T-cell (primary cell): ENCODE measurements at regions not wholly inside any gene's neighbourhood (a gene's known extent, or its start where the extent isn't known, plus 50 kb on each side); places are given as distances from the start of the nearest gene placed in this dataset.
A peak's percentile ranks its signal among the peaks of the same experiment; 100 is the strongest.

ENCODE experiments used
- ATAC-seq, 4 experiments: fragments of 200-7000 bp in 3 of 4; fragments of 150-1000 bp in 1 of 4; cut with Tn5 transposase; replicated peaks in 1 of 4; 1 replicate in 3 of 4; 2 replicates in 1 of 4; pipeline ENCODE4 v1.10.0; 2021; ENCODE audit warnings: moderate library complexity in 3 of 4, mild to moderate bottlenecking in 2 of 4, moderate number of reproducible peaks in 1 of 4
- CTCF ChIA-PET, 2 donors: fragments of 300-600 bp; sonication (Branson Sonifier 250); formaldehyde crosslinking; loops; one replicate each; lab custom pipeline; 2022; ENCODE audit warnings: antibody characterized with exemption in 2 of 2; lab: Charles Lee
- POLR2A ChIA-PET, 2 donors: fragments of 300-600 bp; sonication (Branson Sonifier 250); formaldehyde crosslinking; loops; one replicate each; lab custom pipeline; 2022; ENCODE audit warnings: antibody characterized with exemption in 2 of 2; lab: Charles Lee
- DNase-seq, 35 experiments: peaks; one replicate each; pipeline versions ENCODE4 v3.0.0 to v3.0.0-alpha.2; 2013 to 2023
- H3K27ac ChIP-seq: one replicate; pipeline ENCODE4 v1.5.1; 2013; ENCODE audit warnings: low read length
- H3K27me3 ChIP-seq, 2 experiments: replicated peaks in 1 of 2; 1 replicate in 1 of 2; 2 replicates in 1 of 2; pipeline versions ENCODE4 v1.6.1 to v1.7.0; 2013; ENCODE audit warnings: low read length in 1 of 2, mixed read lengths in 1 of 2; ENCODE audit not compliant: control insufficient read depth in 2 of 2, insufficient read depth in 2 of 2; ENCODE audit errors: extremely low read depth in 1 of 2
- H3K36me3 ChIP-seq, 2 donors: 1 replicate in 1 of 2; 2 replicates in 1 of 2; pipeline versions ENCODE4 v1.6.1 to v1.7.0; 2013; ENCODE audit warnings: low read length in 1 of 2; ENCODE audit not compliant: control insufficient read depth in 2 of 2, insufficient read depth in 1 of 2; ENCODE audit errors: extremely low read depth in 1 of 2
- H3K4me1 ChIP-seq, 2 experiments: 1 replicate in 1 of 2; 2 replicates in 1 of 2; pipeline versions ENCODE4 v1.6.1 to v1.7.0; 2013; ENCODE audit warnings: low read length in 2 of 2, mixed read lengths in 1 of 2; ENCODE audit not compliant: insufficient read depth in 2 of 2, control insufficient read depth in 1 of 2; ENCODE audit errors: extremely low read depth in 1 of 2
- H3K4me3 ChIP-seq, 2 donors: 1 replicate in 1 of 2; 2 replicates in 1 of 2; pipeline versions ENCODE4 v1.5.1 to v1.7.0; 2013; ENCODE audit warnings: mild to moderate bottlenecking in 2 of 2, low read length in 1 of 2, moderate library complexity in 1 of 2; ENCODE audit not compliant: control insufficient read depth in 1 of 2; ENCODE audit errors: extremely low read depth in 1 of 2
- H3K9me3 ChIP-seq: 2 replicates; pipeline ENCODE4 v1.7.0; 2013
- H3K27ac Mint-ChIP-seq, 2 donors: one replicate each; pipeline ENCODE4 v1.8.0; 2020 to 2021; ENCODE audit warnings: mild to moderate bottlenecking in 2 of 2, mixed read lengths in 2 of 2
- H3K27me3 Mint-ChIP-seq, 2 donors: one replicate each; pipeline ENCODE4 v1.8.0; 2021 to 2022; ENCODE audit warnings: mixed read lengths in 2 of 2
- H3K36me3 Mint-ChIP-seq: one replicate; pipeline ENCODE4 v1.8.0; 2021; ENCODE audit warnings: mixed read lengths
- H3K4me1 Mint-ChIP-seq, 3 donors: one replicate each; pipeline ENCODE4 v1.8.0; 2020 to 2022; ENCODE audit warnings: mixed read lengths in 3 of 3, mild to moderate bottlenecking in 1 of 3
- H3K4me3 Mint-ChIP-seq, 3 donors: one replicate each; pipeline ENCODE4 v1.8.0; 2020 to 2022; ENCODE audit warnings: mild to moderate bottlenecking in 3 of 3, mixed read lengths in 3 of 3, moderate library complexity in 3 of 3
- H3K9me3 Mint-ChIP-seq, 3 donors: one replicate each; pipeline ENCODE4 v1.8.0; 2020 to 2022; ENCODE audit warnings: mixed read lengths in 3 of 3
- WGBS: methylation state at CpG from one replicate; pipeline ENCODE4 v1.1.5; 2013; ENCODE audit warnings: missing lambda C conversion rate; ENCODE audit not compliant: insufficient coverage; 5-methylcytosine and 5-hydroxymethylcytosine counted together

DNA sequence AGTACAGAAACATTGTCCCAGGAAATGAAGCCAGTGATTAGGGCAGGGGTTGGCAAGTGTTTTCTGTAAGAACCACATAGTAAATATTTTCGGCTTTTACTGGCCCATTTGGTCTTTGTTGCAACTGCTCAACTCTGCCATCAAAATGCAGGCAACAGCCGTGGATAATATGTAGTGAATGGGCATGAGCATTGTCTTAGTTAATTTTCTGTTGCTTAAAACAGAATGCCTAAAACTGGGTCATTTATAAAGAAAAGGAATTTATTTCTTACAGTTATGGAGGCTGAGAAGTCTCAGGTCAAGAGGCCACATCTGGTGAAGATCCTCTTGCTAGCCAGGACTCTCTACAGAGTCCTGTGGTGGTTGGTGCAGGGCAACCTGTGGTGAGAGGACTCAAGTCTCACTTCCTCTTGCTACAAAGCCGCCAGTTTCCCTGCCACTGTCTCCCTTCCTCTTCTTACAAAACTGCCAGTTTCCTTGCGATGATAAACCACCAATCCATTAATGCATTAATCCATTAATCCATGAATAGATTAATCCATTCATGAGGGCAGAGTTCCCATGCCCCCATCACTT is 166.4 kb downstream of the PSMG1 start:
- H3K27ac Mint-ChIP-seq, result no peak overlapping the region
- H3K27me3 Mint-ChIP-seq, result peaks cover 2 to 10% of the 10 kb centered on the region in 2 donors
- no peaks in the 10 kb centered on the region for H3K36me3 Mint-ChIP-seq
- Histone ChIP-seq H3K36me3 (no peaks in the 10 kb centered on the region), H3K4me3 (no peak overlapping the region), H3K9me3 (no peaks in the 10 kb centered on the region), H3K4me1 (no peaks in the 10 kb centered on the region), H3K27ac (no peak overlapping the region), H3K27me3 (peaks cover 0 to 19% of the 10 kb centered on the region in 2 experiments)
- no peaks in the 10 kb centered on the region for H3K4me1 Mint-ChIP-seq
- ATAC-seq (no peak), DNase-seq (peak in 1 of 35 experiments; percentile 42)
- CTCF ChIA-PET, result no interaction called here
- H3K4me3 Mint-ChIP-seq, result no peak overlapping the region
- POLR2A ChIA-PET, result no interaction called here
- no peaks in the 10 kb centered on the region for H3K9me3 Mint-ChIP-seq
- 10% methylated on average over 2 of the region's 4 CpGs for WGBS

DNA sequence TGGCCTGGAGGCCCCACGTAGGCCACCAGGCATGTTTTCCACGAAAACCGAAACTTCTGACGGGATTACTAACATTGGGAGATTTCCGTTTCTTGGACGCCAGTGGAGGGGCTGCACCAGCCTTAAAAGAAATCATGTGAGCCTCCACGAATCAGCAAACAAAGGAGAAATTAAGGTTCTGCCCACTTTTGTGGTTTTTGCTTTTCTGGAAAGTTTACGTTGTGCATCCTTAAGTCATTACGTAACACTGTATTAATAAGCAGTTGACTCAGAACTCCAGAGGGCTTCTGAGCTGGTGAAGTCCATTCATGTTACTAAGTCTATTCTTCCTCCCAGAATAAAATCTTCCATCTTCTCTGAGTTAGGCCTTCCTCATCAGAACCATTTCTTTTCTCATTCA is 168.5 kb downstream of the PSMG1 start:
- POLR2A ChIA-PET, result no interaction called here
- DNase-seq, result no peak
- Mint-ChIP-seq H3K4me3 (no peak overlapping the region), H3K4me1 (no peaks in the 10 kb centered on the region), H3K27me3 (peaks cover 0 to 3% of the 10 kb centered on the region in 2 donors), H3K36me3 (no peaks in the 10 kb centered on the region), H3K27ac (no peak overlapping the region), H3K9me3 (no peaks in the 10 kb centered on the region)
- no peaks in the 10 kb centered on the region for H3K4me1 ChIP-seq
- no peaks in the 10 kb centered on the region for H3K36me3 ChIP-seq
- peaks cover 0 to 11% of the 10 kb centered on the region in 2 experiments for H3K27me3 ChIP-seq
- no peaks in the 10 kb centered on the region for H3K9me3 ChIP-seq
- ATAC-seq, result no peak
- CTCF ChIA-PET, result no interaction called here
- no peak overlapping the region for H3K27ac ChIP-seq
- no peak overlapping the region for H3K4me3 ChIP-seq
- 86% methylated on average over 7 of the region's 9 CpGs for WGBS

DNA sequence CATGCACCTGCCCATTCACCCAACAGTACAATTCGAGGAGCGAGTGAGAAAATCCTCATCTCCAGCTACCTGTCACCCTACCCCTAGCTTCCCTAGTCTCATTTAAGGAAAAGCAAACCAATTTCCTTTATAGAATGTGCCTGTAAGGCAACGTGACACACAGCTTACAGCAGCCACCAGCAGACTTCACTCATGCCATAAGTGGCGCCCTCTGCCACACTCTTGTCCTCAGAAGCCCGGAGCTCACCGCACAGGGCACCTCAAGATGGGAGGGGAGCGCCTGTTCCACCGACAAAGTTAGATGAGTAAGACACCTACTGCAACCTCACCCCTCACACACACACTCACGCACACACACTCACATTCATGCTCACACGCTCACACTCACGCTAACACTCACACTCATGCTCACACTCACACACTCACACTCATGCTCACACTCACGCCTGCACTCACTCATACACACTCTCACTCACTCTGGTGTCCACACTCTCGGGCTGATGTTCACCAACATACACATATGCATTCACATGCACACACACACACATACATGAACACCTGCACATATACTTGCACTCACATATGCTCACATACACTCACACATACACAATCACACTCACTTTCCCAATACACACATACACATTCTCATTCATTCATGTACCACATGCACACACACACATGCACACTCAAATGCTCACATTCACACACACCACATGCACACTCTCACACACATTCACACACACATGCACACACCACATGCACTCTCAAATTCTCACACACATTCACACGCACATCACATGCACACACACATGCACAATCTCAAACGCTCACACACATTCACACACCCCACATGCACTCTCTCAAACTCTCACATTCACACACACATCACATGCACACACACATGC is 170.7 kb downstream of the PSMG1 start:
- ChIA-PET POLR2A (no interaction called here), CTCF (no interaction called here)
- Mint-ChIP-seq H3K4me3 (no peak overlapping the region), H3K27ac (no peak overlapping the region), H3K9me3 (no peaks in the 10 kb centered on the region), H3K4me1 (no peaks in the 10 kb centered on the region), H3K27me3 (peaks cover 0 to 8% of the 10 kb centered on the region in 2 donors), H3K36me3 (no peaks in the 10 kb centered on the region)
- ATAC-seq, result no peak
- no peak for DNase-seq
- WGBS, result 87% methylated on average over 14 of the region's 15 CpGs
- Histone ChIP-seq H3K9me3 (no peaks in the 10 kb centered on the region), H3K27me3 (peaks cover 0 to 9% of the 10 kb centered on the region in 2 experiments), H3K4me3 (no peak overlapping the region), H3K27ac (no peak overlapping the region), H3K36me3 (no peaks in the 10 kb centered on the region), H3K4me1 (no peaks in the 10 kb centered on the region)

DNA sequence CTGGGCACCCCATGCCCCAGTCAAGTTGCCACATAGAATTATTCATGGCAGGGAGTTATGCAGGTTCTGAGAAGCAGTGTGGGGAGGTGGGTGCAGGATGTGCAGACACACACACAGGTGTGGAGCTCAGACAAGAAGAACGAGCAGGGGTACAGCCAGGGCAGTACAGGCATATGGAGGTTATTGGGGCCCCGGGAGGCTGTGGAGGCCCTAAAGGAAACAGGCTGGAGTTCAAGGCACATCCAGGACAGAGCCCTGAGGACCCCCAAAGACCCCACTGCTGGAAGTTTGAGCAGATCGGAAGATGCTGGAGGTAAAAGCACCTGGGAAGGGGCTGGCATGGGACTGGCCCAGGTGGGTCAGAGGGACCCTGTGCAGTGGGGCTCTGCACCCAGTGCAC is 171.3 kb downstream of the PSMG1 start:
- H3K4me3 Mint-ChIP-seq, result no peak overlapping the region
- no peak overlapping the region for H3K27ac ChIP-seq

DNA sequence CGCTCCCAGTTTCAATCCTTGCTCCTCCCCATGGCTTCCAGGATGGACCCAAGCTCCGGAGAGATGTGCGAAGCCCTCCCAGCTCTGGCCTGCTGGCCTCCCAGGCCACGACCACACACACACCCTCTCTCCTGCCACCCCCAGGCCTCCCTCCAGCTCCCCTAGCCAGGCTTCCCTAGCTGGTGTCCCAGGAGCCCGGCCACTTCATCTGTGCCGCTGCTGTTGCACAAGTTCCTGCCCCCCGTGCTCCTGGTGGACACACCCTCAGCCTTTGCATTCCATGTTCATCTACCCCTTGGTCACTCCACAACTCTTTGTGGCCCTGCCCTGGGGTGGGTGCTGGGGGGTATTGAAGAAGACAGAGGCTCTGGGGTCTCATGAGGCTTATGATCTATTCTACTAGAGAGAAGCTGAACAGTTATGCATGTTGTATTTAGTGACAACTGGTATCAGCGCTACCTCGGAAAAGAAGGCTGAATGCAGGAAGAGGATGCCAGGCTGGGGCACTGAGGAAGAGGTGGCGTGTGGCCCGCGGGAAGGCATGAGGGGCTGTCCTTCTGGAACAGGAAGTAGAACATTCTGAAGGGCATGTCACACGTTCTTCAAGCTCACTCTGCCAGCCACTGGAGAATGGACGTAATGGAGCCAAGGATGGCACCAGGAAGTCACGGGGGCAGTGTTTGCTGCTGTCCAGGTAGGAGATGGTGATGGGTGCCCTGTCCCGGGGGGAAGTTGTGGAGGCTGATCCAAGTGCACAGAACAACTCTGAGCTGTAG is 172.4 kb downstream of the PSMG1 start:
- ChIA-PET CTCF (no interaction called here), POLR2A (no interaction called here)
- ATAC-seq (no peak), DNase-seq (no peak)
- Mint-ChIP-seq H3K4me1 (no peaks in the 10 kb centered on the region), H3K9me3 (no peaks in the 10 kb centered on the region), H3K36me3 (no peaks in the 10 kb centered on the region), H3K4me3 (no peak overlapping the region), H3K27ac (no peak overlapping the region), H3K27me3 (peaks cover 4 to 8% of the 10 kb centered on the region in 2 donors)
- H3K9me3 ChIP-seq, result no peaks in the 10 kb centered on the region
- H3K4me1 ChIP-seq, result no peaks in the 10 kb centered on the region
- H3K27me3 ChIP-seq, result peaks cover 0 to 15% of the 10 kb centered on the region in 2 experiments
- H3K36me3 ChIP-seq, result no peaks in the 10 kb centered on the region
- no peak overlapping the region for H3K4me3 ChIP-seq
- H3K27ac ChIP-seq, result no peak overlapping the region
- WGBS, result 70% methylated on average over 9 of the region's 16 CpGs

More for the DNA sequence above, 171.3 kb downstream of the PSMG1 start:
- WGBS, result 74% methylated on average over 2 of the region's 3 CpGs
- H3K36me3 ChIP-seq, result no peaks in the 10 kb centered on the region
- DNase-seq (no peak), ATAC-seq (no peak)
- Mint-ChIP-seq H3K9me3 (no peaks in the 10 kb centered on the region), H3K4me1 (no peaks in the 10 kb centered on the region), H3K27ac (no peak overlapping the region), H3K36me3 (no peaks in the 10 kb centered on the region), H3K27me3 (peaks cover 0 to 8% of the 10 kb centered on the region in 2 donors)
- ChIA-PET CTCF (no interaction called here), POLR2A (no interaction called here)
- H3K4me1 ChIP-seq, result no peaks in the 10 kb centered on the region
- H3K9me3 ChIP-seq, result no peaks in the 10 kb centered on the region
- peaks cover 0 to 10% of the 10 kb centered on the region in 2 experiments for H3K27me3 ChIP-seq
- no peak overlapping the region for H3K4me3 ChIP-seq

DNA sequence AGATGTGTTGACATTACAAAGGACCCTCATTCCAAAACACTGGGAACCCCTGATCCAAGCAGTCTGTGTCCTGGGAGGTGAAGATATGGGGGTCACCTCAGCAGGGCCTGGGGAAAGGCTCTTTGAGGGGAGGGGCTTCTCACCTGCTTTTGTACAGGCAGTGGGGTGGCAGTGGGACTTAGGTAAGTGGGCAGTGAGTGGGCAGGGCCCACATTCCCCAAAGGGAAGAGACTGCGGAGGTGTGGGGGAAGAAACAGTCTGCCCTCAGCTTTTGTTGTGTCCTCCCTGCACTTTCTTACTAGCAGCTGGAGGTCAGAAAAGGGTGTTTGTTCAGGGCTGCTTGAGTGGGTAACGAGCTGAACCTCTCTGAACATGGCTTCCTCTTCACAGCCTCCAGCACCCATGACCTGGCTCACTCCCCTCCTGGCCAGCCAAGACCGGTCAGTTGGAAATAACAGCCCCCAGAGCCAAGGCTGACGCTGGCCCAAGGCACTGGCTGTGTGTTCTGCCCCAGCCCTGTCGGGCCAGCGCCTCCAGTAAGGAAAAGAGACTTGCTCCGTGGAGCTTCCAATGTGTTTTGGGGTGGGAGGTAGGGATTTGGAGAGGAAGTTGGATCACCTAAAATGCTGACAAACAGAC is 173.5 kb downstream of the PSMG1 start:
- Mint-ChIP-seq H3K4me1 (peaks cover 3 to 6% (median 5%) of the 10 kb centered on the region in 3 donors), H3K4me3 (no peak overlapping the region), H3K27ac (no peak overlapping the region), H3K9me3 (no peaks in the 10 kb centered on the region), H3K36me3 (no peaks in the 10 kb centered on the region), H3K27me3 (peaks cover 4 to 8% of the 10 kb centered on the region in 2 donors)
- Histone ChIP-seq H3K4me1 (peaks cover 3 to 5% of the 10 kb centered on the region in 2 experiments), H3K4me3 (no peak overlapping the region), H3K27ac (no peak overlapping the region), H3K27me3 (peaks cover 0 to 20% of the 10 kb centered on the region in 2 experiments), H3K36me3 (no peaks in the 10 kb centered on the region), H3K9me3 (no peaks in the 10 kb centered on the region)
- ChIA-PET POLR2A (no interaction called here), CTCF (no interaction called here)
- WGBS, result 94% methylated on average over 5 of the region's 7 CpGs
- ATAC-seq, result no peak
- no peak for DNase-seq
